ENCODE measurements at regions not wholly inside any gene's neighbourhood (a gene's known extent, or its start where the extent isn't known, plus 50 kb on each side); places are given as distances from the start of the nearest gene placed in this dataset.

DNA sequence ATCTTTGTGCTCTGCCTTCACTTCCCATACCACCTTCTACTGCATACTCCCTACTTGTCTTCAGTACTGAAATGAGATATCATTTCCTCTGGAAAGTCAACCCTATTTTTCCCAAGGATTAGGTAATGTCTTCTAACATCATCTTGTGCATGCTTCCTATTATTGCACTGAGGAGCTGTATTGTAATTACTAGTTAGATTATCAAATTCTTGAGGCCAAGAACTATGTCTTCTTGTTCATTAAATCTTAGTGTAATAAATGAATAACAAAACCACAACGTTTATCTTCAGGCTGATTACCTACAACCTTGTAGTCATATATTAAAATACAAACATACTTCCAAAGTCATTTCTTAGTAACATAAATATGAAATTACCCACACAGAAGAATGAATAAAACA, 87.9 kb upstream of the POU5F2 start:
- no peak for DNase-seq (ENCODE audit: low spot score)
- TF ChIP-seq CTCF (IDR thresholded peaks at IDR 0.05; ENCODE audit: extremely low read depth, insufficient read depth, missing control alignments): no peak
- in situ Hi-C loops (cut with MboI; ENCODE audit: low pct_unique_long_range_greater_than_20kb, low sequenced_read_pairs, unreplicated experiment): no loop called here

DNA sequence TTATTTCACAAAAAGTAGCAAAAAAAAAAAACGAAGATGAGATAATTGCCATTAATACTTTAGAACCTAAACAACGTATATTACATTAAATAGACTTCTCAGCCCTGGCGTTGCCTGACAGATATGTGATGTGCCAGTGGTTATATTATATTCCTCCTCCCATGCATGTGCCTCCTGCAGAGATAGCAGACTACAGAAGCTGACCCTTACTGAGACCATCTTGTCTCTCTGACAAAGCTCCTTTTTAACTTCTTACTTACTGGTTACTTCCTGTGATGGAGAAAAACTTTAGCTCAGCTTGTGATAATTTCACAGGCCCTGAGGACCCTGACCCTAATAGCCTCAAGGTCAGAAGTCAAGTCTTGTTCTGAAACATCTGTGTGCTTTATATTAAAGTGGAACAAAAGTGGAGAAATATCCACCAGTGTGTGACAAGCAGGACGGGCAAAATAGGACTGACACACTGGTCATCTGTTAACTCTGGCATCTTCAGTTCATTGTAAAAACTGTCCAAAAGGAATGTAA, 80.6 kb upstream of the POU5F2 start:
- TF ChIP-seq CTCF (IDR thresholded peaks at IDR 0.05; ENCODE audit: extremely low read depth, insufficient read depth, missing control alignments): no peak
- in situ Hi-C loops (cut with MboI; ENCODE audit: low pct_unique_long_range_greater_than_20kb, low sequenced_read_pairs, unreplicated experiment): no loop called here
- DNase-seq (ENCODE audit: low spot score): no peak

DNA sequence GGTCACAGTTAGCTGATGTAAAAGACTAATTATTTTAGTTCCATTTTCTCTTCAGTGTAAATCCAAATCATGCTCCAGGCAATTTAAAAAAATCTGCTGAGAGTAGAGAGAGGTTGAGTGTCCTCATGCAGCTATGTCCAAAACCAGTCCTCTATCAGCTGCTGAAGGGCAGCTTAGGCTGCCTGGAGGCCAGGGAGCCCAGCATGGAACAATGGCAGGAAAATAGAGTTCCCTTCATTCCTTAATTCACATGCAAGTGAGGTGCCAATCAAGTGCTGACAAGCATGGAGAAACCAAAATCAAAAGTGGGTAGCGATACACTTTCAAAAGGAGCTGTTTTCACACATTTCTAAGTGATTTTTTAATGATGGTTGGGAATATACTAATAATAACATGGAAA, 78.3 kb upstream of the POU5F2 start:
- in situ Hi-C loops (cut with MboI; ENCODE audit: low pct_unique_long_range_greater_than_20kb, low sequenced_read_pairs, unreplicated experiment): no loop called here
- DNase-seq (ENCODE audit: low spot score): no peak
- TF ChIP-seq CTCF (IDR thresholded peaks at IDR 0.05; ENCODE audit: extremely low read depth, insufficient read depth, missing control alignments): no peak

DNA sequence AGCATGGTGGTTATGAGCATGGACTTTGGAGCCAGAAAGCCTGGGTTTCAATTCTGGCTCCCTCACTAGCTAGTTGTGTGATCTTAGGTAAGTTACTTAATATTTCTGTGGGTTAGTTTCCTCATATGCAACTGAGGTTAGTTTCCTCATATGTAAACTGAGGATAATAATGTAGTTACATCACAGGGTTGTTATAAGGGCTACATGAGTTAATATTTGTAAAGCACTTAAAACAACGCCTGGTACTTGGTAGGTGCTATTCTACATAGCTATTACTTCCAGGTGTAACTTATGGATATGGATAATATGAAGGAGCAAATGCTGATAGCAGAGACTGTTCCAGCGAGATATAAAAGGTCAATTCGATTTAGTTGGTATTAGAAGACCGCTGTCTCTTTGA, 69.4 kb upstream of the POU5F2 start:
- DNase-seq (ENCODE audit: low spot score): no peak
- in situ Hi-C loops (cut with MboI; ENCODE audit: low pct_unique_long_range_greater_than_20kb, low sequenced_read_pairs, unreplicated experiment): no loop called here
- no peak for TF ChIP-seq CTCF (IDR thresholded peaks at IDR 0.05; ENCODE audit: extremely low read depth, insufficient read depth, missing control alignments)

DNA sequence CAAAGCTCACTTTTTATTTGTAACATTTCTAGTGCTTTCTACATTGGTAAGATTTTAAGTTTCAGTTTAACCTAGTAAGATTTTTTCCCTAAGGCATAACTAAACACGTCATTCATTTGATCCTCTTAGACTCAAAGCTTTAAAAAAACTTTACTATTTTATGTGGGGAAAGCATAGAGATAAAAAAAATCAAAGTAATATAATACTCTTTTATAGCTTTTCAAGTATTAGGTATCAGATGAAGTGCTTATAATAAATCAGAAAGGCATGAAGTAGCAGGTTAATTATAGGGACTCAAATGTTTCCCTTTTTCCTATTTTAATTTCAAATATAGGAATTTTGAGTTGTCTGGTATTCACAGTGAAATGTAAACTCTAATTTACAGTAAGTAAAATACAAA, 68.0 kb upstream of the POU5F2 start:
- no peak for DNase-seq (ENCODE audit: low spot score)
- in situ Hi-C loops (cut with MboI; ENCODE audit: low pct_unique_long_range_greater_than_20kb, low sequenced_read_pairs, unreplicated experiment): no loop called here
- TF ChIP-seq CTCF (IDR thresholded peaks at IDR 0.05; ENCODE audit: extremely low read depth, insufficient read depth, missing control alignments): no peak

DNA sequence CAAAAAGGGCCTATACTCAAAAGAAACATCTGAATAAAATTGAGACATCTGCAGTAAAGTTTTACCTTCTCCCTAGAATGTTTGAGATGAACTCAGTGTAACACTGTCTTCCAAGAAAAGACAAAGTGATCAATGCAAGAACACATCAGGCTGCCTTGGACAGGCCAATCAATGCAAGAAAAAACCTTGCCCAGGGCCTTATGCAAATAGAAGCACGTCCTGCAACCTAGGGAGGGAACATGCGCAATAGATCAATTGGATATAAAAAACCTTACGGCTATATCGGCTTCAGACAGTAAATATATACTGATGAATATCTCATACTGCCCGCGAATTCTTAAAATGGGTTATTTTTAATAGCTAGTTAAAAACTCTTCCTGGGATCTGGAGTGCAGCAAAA, 66.4 kb upstream of the POU5F2 start:
- in situ Hi-C loops (cut with MboI; ENCODE audit: low pct_unique_long_range_greater_than_20kb, low sequenced_read_pairs, unreplicated experiment): no loop called here
- TF ChIP-seq CTCF (IDR thresholded peaks at IDR 0.05; ENCODE audit: extremely low read depth, insufficient read depth, missing control alignments): no peak
- DNase-seq (ENCODE audit: low spot score): no peak

All from GM13977 (cell line).